NCI-H1436 (cell line): ENCODE measurements at regions not wholly inside any gene's neighbourhood (a gene's known extent, or its start where the extent isn't known, plus 50 kb on each side); places are given as distances from the start of the nearest gene placed in this dataset.
A peak's percentile ranks its signal among the peaks of the same experiment; 100 is the strongest.
"Not testable (repeated sequence)": the region's sequence is repeated elsewhere in the genome, so short reads cannot be mapped to it uniquely, and the experiment has no call there.

Source experiments
- DNase-seq: peaks from one replicate; lab custom pipeline; 2025; lab: John Stamatoyannopoulos, UW

DNA sequence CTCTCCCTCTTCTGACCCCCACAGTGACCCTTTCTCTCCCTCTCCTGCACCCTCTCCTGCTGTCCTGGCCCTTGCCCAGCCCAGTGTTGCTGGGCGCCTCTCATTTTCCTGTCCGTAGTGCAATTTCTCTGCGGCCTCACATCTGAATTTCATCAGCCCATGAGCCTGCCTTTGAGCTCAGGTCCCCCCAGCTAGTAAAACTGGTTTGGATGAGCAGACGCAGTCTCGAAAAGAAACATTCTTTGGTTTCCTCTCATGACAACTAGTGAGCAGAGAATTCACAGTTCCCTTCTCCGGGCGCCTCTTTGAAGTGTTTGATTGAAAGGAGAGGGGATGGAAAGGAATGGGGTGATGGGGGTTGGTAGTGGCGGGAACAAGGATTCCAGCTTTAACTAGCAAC is 126.0 kb upstream of the CADM1 start:
- no peak for DNase-seq

- DNase-seq: no peak
Measured at GRCh38 chr11:115629456-115630015, 125.3 kb upstream of the CADM1 start.

DNA sequence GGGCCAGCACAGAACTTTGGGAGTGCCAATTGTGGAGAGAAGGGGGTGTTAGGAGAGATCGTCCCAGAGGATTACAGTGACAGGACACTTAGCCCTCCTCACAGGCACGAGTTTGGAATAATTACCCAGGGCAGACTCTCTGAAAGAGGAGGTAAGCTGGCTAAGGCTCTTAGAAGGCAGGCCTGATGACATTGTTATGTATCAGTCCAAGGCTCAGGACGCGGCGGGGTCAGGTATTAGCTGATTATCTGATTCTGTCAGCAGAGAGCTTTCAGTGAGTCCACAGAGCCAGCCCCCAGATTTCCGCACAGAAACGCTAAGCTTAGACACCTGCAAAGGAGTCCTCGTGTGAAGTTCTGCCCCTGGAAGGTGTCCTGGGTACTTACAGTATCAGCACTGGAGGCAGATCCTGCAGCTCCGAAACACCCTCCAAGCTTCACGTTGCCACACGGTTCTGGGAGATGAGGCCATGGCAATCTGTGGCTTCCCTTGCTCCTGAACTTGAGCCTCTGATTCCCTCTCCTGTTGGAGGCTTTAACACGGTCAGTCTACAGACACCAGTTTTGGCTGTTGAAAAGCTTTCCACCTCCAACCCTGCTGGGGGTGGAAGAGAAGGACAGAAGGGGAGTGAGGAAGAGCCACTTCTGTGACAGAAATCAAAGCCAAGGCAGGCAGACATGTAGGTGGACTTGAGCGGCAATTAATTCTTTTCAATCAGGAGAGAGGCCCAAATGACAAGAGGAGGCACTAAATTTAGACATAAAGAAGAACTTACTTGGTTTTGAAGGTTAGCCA is 123.6 kb upstream of the CADM1 start:
- no peak for DNase-seq

DNA sequence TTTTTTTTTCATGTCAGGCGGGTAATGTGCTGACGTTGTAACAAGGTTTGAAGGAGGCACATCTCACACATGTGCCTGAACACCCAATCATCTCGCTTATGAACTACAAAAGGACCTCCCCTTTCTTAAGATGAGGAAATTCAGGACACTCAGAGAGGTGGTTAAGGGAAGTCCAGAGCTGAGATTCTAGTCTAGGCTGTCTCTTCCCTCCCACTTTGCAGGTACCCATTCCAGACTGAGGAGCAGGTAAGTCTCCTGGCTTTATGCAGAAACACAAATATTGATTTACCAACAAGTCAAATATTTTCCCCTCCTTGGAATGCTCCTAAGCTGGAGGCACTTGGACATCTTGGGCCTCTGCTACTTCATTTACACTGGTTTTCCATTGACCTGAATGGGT is 122.9 kb upstream of the CADM1 start:
- no peak for DNase-seq

GRCh38 chr11:115626414-115626813 is 122.2 kb upstream of the CADM1 start:
- no peak for DNase-seq

- no peak for DNase-seq
Measured at GRCh38 chr11:115625502-115625901, 121.3 kb upstream of the CADM1 start.

GRCh38 chr11:115624065-115624464 is 119.8 kb upstream of the CADM1 start:
- no peak for DNase-seq

DNA sequence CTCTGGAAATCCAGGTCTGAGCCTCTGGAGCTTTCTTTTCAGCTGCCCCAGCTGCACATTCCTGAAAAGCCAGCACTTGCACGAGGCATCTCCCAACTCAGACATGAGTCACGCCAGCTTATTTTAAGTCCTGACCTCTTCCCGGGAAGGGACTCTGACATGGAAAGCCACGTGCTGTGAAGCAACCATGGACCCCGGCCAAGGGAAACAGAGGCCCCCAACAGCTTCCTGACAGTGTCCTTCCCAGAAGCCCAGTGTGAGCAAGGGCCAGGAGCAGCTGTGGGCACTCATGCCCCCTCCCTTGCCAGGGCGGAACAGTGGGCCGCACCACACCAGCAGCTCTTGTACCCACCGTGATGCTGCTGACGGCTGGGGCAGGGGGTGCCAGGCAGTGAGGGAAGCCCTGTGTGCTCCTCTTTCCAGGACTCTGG is 118.8 kb upstream of the CADM1 start:
- no peak for DNase-seq

- DNase-seq: no peak
Measured at GRCh38 chr11:115618428-115618827, 114.2 kb upstream of the CADM1 start.

GRCh38 chr11:115617767-115618166 is 113.6 kb upstream of the CADM1 start:
- no peak for DNase-seq

- DNase-seq: peak; percentile 59
Measured at GRCh38 chr11:115616971-115617370, 112.8 kb upstream of the CADM1 start.

- DNase-seq: no peak
Measured at GRCh38 chr11:115613986-115614632, 109.9 kb upstream of the CADM1 start.

- no peak for DNase-seq
Measured at GRCh38 chr11:115613004-115613403, 108.8 kb upstream of the CADM1 start.

DNA sequence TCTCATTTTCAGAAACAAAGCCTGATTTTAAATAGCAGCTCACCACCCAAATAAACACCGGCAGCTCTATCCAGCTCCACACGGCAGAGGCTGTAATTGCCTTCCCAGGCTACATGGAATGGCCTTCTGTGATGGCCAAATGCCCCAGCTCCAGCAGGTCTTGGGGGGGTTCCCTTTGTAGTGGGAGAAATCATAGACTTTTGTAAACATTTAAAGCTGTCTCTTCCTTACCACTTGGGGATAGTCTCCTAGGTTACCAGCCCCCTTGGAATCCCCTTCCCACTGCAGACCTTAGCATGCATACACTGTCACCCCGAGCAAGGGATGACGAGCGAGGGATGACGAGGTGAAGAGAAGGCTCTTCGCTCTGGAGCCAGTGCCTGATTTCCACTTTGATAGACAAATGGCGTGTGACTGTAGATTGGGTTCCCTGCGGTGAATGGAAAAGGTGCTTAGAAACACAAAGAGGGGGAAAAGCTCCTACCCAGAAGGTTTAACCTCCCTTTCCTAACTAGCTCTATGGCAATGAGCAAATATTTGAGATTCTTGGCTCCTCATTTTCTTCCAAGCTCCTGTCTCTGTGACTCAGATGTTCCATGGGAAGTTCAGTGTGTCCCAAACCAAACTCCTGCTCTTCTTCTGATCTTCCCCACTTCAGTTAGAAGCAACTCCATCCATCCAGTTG is 108.0 kb upstream of the CADM1 start:
- no peak for DNase-seq

DNA sequence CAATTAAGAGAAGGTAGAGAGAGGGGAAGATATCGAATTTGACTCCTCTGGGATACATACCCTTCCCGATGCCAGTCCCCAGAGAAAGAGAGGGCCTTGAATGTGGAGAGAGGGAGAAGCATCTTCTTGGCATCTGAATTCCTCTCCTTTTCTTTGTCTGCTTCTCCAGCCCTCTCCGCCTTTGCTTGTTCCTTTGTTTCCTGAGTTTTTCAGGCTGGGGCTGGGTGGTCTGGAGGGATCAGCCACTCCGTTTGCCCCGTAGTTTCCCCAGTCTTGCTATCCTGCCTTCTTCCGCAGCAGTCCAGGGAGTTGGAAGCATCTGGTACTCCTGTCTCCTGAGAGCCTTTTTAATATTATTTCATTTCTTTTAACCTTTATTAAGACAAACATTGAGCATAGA is 107.1 kb upstream of the CADM1 start:
- no peak for DNase-seq

- no peak for DNase-seq
Measured at GRCh38 chr11:115610908-115611307, 106.7 kb upstream of the CADM1 start.

GRCh38 chr11:115610234-115610633 is 106.0 kb upstream of the CADM1 start:
- not testable (repeated sequence) for DNase-seq

- DNase-seq: no peak
Measured at GRCh38 chr11:115608976-115609375, 104.8 kb upstream of the CADM1 start.

DNA sequence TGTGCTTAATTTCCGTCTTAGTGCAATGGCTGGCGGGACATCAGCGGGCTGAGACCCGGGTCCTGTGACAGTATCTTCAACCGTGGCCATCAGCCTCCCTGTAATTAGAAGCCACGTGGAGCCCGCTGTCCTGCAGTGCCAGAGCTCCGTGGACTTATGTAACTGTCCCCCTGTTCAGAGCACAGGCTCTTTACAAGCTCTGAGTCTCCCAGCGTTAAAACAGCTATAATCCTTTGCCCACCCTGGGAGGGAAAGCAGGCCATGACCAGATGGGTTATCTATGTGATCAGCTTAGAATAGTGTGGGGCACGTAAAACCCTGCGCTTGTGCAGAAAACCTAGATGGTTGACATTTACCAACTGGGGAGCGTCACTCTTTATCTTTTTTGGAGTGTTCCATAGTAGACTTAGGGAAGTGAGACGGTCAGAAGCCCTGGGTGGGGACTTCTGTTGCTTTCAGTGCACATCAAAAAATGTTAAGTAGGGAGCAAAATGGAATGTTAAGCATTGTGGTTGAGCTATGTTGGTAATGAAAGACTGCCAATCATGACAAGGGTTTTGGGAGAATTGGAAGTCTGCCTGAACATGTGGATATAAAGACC is 103.5 kb upstream of the CADM1 start:
- DNase-seq: no peak

- no peak for DNase-seq
Measured at GRCh38 chr11:115606498-115607220, 102.4 kb upstream of the CADM1 start.

- no peak for DNase-seq
Measured at GRCh38 chr11:115605871-115606497, 101.8 kb upstream of the CADM1 start.
